Putamen (tissue), 1 donor: ENCODE measurements at regions not wholly inside any gene's neighbourhood (a gene's known extent, or its start where the extent isn't known, plus 50 kb on each side); places are given as distances from the start of the nearest gene placed in this dataset.
"Not testable (repeated sequence)": the region's sequence is repeated elsewhere in the genome, so short reads cannot be mapped to it uniquely, and the experiment has no call there.

Experiments
- DNase-seq: peaks from one replicate; pipeline ENCODE4 v3.0.0-alpha.2; 2016; ENCODE audit warnings: low spot score

DNA sequence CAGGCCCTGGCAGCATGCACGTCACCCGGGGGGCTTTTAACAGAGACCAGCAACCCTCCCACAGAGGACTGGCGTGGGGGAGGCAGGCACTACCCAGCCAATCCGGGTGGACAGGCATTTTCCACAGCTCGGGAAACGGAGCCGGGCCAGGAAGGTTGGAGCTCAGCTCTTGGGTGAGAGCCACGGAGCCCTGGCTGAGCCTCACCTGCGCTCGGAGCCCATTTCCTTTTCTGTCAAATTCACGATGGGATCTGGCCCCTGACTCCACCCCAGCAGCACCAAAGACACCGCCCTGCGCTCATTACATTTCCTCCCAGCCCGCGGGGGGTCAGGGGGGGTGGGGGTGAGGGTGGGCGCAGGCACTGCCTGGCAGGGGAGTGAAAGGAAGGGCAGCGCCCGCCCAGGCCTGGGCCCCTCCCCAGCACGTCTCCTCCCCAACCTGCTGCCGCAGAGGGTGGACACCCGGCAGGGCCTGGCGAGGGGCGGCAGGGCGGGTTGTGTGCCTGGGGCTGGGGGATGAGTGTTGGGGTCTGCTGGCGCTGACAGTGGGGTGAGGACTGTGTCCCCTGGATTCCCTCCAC lies 145.4 kb downstream of the LAT start:
- not testable (repeated sequence) for DNase-seq

DNA sequence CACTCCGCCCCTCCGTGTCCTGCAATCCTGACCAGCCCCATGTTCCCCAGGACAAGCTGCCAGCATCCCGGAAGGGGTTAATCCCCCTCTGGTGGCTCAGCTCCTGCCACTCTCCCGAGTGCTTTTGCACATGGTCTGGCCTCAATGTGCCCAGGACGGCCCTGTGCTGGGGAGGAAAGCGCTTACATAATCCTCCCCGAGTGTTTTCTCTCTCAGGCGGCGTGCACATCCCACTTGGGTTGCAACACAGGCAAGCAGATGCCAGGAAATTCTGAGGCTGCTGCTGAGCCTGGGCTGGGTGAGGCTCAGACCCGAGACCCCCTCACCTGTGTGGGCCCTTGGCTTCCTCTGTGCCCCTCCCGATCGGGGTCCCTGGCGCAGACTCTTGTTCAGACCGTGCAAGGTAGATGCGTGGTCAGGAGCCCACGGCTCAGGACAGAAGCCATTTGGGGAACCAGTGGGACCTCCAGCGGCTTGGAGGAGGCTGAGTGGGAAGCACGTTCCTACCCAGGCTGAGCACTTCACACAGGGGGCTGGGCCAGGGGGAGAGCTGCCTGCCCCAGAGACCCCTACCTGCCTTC lies 144.7 kb downstream of the LAT start:
- peak; percentile 12 for DNase-seq

DNA sequence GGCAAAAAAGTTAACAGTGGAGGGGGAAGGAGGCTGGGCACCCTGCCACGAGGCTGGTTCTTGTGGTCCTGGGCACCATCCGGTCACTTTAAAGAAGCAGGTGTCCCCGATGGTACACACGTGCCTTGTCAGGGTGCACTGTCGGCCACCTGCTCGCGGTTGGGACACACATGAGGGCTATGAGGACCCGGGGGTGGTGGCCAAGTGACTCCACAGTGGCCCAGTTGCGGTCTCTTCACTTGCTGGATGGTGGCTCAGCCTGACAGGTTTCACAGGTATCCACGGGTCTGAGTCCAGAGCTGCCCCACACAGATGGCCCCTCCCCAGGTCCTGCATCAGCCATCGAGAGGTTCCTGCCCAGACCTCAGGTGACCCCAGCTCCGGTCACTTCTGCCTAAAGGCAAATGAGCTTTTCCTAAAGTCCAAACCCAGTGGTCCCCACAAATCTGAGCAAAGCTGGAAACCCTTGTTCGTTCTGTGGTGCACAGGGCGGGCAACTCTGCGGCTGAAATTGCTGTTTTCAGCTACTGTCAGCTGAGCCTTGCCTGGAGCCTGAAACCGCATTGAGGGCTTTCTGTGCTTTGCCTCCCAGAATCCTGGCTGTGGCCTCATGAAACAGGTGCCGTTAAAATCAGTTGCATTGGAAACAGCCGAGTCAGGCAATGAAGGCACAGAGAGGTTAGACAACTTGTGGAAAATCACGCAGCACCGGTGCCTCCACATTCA lies 144.0 kb downstream of the LAT start:
- DNase-seq = not testable (repeated sequence)

DNA sequence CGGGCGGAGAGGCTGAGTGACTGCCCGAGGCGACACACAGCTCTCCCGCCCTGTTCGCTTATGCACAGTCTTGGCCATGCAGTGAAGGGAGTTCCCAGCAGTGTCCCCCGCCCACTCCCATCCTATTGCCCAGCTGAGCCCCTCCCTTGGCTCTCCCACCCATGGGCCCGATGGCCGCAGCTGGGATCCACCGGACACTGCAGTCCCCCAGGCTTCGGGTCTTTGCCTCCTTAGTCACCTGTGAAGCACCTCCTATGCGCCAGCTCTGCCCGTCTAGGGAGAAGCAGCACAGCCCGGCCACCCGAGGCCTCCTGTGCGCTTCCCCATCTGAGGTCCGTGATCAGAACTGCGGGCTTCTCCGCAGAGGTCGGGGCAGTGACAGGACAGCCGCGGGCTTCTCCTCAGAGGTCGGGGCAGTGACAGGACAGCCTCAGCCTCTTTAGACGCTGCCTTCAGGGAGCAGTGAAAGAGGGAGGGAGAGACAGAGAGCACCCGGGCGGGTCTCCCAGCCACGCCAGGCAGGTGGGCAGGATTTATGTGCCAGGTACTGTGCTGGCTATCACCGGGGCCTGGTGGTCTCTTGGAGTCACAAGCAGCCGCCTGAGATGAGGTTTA lies 143.1 kb downstream of the LAT start:
- DNase-seq = not testable (repeated sequence)

DNA sequence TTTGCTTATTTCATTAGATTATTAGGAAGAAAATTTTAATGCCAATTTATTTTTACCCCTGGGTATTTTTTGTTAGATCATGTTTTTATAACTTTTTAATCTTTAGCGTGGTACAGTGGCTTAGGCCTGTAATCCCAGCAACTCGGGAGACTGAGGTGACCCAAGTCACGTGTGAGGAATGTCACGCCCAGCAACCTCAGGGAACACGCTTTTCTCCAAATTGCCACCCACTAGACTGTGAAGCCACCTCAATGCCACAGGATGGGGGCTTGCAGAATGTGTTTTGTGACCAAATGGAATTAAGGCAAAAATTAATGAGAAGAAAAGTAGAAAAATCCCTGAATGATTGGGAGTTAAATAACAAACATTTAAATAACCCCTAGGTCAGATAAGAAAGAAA lies 141.8 kb downstream of the LAT start:
- no peak for DNase-seq

DNA sequence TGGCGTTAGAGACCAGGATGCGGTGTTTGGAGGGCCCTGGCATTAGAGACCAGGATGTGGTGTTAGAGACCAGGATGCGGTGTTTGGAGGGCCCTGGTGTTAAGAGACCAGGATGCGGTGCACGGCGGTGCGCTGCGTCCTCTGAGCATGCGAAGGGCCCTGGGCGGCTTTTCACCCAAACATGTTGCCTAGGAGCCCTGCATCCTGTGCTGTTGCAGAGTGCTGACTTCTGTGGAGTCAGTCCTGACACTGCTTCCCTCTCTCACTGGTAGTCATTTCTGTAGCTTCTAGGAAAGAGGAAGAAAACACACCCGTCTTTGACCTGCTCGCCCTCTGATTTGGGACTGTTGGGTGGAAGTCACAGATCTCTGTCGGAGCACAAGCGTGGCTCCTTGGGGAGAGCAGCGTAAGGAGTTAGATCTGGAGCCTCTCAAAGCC lies 141.2 kb downstream of the LAT start:
- DNase-seq = no peak

DNA sequence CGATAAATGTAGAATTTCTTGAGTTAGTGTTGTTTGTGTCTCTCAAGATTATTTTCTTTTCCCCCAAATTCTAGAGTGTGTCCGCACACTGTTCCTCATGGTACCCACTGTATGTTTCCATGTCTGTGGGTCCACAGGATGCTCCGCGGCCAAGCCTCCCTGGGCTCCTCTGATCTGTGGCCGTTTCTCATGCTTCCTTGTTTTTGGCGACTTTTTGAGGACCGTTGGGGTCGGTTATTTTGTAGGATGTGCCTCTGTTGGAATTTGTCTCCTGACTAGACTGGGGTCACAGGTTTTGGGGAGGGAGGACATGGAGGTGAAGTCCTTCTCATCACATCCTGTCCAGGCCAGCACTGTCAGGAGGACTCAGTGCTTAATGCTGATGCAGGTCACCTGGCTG lies 140.0 kb downstream of the LAT start:
- DNase-seq = no peak

DNA sequence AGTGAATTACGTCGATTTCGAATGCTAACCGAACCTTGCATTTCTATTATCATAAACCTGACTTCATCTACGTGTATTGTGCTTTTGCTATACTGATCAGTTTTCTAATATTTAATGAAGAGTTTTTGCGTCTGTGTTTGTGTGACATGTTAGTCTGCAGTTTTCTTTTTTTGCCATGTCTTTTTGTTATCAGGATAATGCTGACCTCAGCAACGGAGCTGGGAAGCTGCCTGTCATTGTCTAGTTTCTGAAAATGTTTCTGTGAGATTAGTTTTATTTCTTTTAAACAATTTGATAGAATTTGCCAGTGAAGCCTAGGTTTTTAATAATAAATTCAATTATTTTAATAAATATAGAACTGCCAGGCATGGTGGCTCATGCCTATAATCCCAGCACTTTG lies 139.3 kb downstream of the LAT start:
- DNase-seq = not testable (repeated sequence)

DNA sequence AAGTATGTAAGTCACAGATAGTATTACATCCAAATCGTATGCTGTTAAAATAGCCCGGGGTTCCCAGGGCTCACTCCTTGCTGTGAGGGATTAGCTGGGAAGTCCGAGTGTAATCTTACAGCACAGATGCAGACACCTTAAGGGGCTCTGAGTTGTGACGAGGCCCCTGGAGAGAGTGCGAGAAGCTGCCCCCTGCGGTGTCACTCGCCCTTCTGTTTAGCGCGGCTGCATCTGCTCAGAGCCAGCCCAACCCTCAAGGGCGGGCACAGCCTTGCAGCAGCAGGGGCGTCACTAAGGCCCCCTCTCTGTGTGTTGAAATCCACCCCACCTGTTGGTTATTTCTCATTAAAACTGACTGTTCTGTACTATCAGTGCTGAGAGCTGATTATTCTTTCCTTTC lies 135.8 kb downstream of the LAT start:
- DNase-seq = not testable (repeated sequence)

DNA sequence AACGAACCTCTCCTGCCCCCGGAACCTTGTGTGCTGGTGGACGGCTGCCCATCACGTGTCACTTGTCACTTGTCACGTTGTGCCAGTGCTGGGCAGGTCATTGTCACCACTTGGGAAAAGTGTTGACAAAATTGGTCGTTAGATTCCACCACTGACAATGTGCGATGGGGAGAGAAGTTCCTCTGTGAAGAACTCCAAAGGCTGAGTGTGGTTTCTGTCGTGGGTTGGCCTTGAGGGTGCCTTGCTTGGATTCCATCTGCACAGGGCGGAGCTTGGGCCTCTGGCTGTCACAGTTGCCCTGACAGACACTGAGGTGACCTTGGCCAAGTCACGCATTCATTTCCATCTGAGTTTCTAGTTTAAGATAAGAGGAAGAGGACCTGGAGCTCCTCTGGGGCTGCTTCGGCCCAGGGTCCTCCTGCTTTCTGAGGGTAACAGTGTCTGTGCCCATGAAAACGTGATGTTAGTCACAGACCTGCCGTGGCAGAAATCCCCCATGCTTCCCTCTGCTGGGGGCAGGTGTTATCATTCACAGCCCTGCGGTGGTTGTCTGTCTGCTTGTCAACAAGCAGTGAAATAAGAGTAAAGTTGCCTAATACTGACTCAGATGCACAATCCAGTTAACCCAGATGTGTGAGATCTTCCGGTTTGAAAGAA lies 133.6 kb downstream of the LAT start:
- not testable (repeated sequence) for DNase-seq

DNA sequence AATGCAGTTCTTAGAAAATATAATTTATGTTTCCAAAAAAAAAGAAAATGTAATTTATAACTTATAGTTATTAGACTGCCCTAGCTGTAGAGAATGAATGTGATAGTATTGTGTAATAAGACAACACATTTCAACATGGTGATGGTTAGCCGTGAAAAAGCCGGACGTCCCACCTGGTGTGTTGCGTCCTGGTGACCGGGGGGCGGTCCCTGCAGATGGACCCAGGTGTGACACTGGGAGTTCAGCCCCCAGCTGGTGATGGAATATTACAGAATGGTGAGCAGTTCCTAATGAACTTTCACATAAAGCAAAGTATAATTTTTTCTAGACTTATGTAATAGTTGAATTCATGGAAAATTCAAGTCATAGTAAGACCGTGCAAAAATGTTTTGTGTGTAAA lies 132.8 kb downstream of the LAT start:
- no peak for DNase-seq

DNA sequence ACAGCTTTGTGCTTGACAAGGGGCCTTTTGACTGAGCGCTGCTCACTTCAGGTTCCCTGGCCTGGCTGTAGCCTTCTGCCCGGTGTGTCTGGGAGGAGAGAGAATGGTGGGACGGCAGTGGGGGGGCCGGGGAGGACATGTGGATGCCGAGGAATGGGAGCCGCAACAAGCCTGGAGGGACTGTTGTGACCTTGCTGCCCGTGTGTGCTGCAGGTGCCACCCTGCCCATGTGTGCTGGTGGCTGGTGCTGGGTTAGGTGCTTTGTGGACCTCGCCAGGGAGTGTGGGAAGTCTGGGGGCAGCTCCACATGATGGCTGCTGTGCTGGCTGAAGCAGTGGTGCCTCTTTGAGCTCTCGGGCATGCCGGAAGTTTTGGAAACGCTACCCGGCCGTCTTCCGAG lies 132.1 kb downstream of the LAT start:
- no peak for DNase-seq

DNA sequence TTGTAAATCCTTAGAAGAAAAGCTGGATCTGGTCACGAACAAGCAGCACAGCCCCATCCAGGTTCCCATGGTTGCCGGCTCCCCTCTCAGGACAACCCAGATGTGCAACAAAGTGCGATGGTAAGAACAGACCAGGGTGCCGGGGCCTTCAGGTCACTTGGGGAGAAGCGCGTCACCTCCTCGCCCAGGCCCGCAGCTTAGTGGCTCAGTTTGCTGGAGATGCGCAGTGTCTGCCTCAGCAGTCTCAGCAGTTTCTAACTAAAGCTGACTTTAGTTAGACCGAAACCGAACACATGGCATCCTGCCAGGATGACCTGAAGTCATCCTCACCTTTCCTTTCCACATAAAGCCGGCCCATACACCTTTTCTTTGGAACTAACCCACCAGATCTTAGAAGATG lies 131.4 kb downstream of the LAT start:
- not testable (repeated sequence) for DNase-seq

DNA sequence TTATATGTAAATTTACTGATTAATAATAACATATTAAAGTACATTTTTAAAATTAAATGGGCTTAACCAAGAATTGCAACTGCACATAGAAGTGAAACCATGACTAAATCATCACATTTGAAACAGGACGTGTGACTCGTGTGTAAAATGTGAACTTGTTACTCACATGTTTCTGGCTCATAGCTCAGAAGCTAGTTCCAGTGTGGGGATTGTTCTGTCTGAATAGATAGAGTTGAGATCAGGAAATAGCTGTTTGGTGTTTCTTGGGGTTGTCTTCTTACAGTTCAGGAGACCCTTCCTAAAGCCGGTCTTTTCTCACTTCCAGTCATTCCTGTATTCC lies 130.9 kb downstream of the LAT start:
- not testable (repeated sequence) for DNase-seq

DNA sequence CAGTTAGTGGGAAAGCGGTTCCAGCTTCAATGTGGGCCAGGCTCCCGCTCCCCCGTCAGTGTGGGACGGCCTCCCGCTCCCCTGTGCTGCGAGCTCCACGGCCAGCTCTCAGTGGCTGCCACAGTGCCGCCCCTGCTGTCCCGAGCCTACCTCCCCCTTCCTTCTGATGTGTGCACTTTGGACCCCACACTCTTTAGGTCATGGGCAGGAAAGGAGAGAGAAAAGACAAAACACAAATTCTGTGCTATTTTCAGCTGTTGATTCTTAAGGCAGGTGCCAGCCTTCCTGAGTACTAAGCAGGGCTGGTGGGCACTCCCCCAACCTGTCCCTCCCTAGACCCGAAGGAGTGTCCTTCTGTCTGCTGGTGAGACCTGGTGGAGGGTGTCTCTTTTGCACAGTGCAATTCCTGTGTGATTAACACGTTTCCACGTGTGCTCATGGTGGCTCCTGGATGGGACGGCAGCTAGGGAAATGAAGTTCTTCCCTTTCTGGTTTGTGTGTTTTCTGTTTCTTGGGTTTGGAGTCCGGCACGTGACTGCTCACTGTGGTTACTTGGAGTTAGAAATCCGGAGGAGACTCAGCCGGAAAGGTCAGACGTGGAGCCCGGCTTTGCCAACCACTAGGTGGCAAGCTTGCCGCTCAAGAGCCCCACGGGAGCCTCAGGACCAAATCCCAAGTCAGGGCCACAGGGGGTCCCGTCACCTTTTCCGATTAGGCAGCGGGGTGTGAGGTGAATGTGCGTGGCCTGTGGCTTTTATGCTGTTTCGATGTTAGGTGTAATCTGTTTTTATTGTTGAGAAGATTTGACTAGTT lies 130.3 kb downstream of the LAT start:
- DNase-seq = peak; percentile 18

DNA sequence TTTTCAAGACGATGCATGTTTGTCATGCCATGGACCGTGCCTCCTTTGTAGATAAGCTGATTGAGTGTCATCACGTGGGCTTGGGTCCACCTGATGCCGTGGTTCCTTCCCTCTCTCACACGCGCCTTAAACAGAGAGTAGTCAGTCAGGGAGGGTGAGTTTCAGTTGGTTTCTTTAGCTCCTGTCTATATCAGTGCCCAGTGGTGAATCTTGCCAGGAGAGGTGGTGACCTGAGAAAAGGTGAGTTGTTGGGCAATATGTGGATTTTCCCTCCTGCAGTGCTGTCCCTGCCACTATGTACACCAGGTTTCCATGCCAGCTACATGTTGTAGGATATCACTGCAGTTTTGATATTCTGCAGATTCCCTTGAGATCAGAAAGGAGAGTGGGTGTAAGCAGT lies 129.7 kb downstream of the LAT start:
- no peak for DNase-seq

DNA sequence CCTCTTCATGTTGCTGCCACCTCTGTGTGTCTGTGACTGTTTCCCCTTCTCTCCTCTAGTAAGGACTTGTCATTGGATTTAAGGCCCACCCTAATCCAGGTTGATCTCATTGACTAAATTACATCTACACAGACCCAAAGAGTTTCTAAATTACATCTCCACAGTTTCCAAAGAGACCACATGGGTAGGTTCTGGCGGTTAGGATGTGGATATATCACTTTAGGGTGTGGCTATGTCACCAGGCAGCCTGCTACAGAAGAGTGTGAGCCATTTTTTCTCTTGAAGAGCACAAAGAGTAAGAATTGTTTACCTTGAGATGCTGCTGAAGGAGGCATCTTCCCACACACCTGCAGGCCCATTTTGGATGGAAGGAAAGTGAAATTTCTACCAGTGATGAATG lies 128.6 kb downstream of the LAT start:
- DNase-seq = not testable (repeated sequence)

DNA sequence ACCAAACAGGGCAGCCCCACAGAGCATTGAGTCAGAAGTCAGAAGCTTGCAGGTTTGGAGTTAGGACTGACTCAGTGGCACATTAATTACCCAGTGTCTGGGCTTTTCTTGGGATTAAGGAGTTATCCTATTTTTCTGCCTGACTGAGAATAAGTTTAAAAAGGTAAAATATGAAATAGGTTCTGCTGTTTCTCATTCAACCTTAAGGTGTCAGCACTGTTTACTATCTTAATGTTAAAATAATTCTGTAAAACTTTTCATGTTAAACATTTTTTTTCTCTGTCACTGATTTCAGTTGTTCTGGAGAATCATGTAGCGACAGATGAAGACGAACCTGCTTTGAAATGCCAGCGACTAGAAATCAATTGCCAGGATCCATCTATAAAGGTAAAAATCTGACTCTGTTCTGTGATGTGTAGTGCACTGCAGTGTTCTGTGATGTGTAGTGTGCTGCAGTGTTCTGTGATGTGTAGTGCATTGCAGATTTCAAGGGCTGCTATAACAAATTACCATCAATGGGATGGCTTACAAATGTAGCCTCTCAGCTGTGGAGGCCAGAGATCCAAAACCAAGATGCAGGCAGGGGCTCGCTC lies 128.0 kb downstream of the LAT start:
- DNase-seq = no peak

DNA sequence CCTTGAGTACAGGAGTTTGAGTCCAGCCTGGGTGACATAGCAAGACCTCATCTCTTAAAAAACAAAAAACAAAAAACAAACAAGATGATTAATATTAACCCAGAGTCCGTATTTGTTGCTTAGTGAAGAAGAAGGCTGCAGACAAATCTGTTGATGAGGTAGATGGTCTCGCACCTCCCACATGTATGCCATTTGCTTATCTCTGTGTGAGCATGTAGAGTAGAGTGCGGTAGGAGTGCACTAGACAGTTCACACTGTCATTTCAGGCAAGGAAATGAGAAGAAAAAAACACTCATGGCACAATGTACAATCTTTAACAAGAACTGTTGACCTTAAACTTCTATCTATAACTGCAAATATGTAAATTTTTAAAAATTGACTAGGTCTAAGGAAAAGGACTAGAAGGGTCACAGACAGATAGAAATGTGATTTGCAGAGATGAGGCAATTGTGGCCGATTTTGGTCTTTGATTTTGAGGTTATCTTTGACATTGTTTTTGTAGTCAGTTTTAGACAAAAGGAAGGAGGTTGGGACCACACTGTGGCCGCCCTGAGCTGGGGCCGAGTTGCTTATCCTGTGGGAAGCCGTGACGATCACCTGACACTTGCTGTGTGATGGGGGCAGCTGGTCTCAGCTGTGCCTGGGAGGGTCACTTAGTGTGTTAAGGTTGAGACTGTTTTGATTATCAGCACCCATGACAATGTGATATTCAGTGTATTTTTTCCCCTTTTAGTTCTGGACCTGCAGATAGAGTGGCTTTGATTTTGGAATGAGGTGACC lies 127.2 kb downstream of the LAT start:
- not testable (repeated sequence) for DNase-seq

DNA sequence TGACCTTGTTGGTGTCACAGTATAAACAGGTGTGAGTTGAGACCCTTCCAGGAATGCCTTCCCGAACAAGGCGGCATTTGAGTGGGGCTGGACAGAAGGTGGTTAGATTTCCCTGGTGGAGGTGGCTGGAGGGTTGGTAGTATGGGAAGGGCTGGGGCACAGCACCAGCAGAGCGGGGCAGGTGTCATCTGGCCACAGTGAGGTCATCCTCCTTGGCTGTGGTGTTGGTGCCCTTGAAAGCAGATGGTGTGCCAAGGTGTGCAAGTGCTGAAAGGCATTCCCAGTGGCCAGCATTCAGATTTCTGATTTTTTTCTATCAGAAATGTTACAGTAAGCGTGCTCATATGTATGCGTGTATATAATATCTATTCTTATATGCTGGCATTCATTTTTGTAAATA lies 126.6 kb downstream of the LAT start:
- DNase-seq = no peak
